Choroid plexus epithelial cell (primary cell): ENCODE measurements at regions not wholly inside any gene's neighbourhood (a gene's known extent, or its start where the extent isn't known, plus 50 kb on each side); places are given as distances from the start of the nearest gene placed in this dataset.

ENCODE experiments used
- DNase-seq: peaks from one replicate; pipeline ENCODE4 v3.0.0-alpha.2; 2010; ENCODE audit warnings: low read depth
- H3K4me3 ChIP-seq: 2 replicates; pipeline ENCODE4 v1.5.1; 2011; ENCODE audit warnings: low read depth, mild to moderate bottlenecking, control low read depth, low read length, moderate library complexity
- TF ChIP-seq, protein P1 (sequence below): conservative IDR thresholded peaks from 2 replicates; pipeline ENCODE4 v1.5.1; 2011; ENCODE audit warnings: low read depth, mild to moderate bottlenecking, control low read depth, inconsistent platforms, low read length, moderate library complexity

DNA sequence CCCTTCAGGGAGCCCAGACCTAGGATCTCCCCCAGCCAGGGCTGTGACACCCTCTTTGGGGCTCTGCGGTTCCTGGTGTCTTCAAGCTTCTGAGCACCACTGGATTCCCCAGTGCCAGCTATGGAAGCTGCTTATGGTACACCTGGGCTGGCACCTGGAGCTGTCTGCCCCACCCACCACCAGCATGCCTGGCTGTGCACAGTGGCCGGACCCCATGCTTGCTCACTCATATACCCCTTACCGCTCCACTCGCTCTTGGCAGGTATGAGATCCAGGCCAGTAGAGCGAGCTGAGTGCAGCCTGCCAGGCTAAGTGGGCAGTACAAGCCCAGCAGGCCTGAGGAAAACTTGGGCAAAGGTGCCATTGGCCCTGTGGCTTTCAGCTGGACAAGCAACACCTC, 114.0 kb downstream of the DACT1 start:
- TF ChIP-seq, protein P1, sequence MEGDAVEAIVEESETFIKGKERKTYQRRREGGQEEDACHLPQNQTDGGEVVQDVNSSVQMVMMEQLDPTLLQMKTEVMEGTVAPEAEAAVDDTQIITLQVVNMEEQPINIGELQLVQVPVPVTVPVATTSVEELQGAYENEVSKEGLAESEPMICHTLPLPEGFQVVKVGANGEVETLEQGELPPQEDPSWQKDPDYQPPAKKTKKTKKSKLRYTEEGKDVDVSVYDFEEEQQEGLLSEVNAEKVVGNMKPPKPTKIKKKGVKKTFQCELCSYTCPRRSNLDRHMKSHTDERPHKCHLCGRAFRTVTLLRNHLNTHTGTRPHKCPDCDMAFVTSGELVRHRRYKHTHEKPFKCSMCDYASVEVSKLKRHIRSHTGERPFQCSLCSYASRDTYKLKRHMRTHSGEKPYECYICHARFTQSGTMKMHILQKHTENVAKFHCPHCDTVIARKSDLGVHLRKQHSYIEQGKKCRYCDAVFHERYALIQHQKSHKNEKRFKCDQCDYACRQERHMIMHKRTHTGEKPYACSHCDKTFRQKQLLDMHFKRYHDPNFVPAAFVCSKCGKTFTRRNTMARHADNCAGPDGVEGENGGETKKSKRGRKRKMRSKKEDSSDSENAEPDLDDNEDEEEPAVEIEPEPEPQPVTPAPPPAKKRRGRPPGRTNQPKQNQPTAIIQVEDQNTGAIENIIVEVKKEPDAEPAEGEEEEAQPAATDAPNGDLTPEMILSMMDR: no peak
- no peak overlapping the region for H3K4me3 ChIP-seq
- DNase-seq: no peak

DNA sequence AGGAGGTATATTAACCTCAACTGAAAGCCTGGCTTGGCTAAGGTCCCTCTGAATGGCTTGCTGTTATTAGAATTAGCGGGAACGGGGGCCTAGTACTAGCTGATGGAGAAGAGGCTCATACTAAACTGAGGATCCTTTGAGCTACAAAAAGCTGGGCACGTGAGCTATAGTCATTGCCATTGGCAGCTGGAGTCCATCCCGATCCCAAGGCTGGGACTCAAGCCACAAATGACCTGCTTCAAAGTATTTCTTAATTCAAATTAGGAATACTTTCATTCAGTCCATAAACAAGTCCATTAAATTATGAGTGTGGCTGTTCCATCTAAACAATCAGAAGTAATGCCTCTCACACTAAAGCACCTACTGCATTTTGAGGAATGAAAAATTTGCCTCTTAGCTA, 114.5 kb downstream of the DACT1 start:
- no peak for DNase-seq
- TF ChIP-seq, protein P1: no peak
- H3K4me3 ChIP-seq: no peak overlapping the region

DNA sequence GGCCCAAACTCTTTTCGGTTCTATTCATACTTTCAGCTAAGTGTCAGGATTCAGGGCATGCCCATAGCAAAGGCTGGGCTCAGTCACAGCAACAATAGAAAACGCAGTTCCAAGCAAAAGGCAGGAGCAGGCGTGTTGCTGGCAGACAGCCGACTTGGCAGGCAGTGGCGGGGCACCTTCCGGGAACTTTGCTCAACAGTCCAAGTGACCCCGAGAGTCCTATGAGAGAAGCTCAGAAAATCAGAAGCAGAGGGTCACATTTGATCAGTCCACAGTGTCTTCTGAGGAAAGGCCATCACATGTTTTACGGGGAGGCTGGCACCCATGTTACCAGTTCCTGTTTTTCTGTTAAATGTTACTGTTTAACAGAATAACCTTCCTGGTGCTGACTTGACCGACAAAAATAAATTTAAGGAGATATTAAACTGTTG, 115.0 kb downstream of the DACT1 start:
- TF ChIP-seq, protein P1: no peak
- DNase-seq: no peak
- H3K4me3 ChIP-seq: no peak overlapping the region

DNA sequence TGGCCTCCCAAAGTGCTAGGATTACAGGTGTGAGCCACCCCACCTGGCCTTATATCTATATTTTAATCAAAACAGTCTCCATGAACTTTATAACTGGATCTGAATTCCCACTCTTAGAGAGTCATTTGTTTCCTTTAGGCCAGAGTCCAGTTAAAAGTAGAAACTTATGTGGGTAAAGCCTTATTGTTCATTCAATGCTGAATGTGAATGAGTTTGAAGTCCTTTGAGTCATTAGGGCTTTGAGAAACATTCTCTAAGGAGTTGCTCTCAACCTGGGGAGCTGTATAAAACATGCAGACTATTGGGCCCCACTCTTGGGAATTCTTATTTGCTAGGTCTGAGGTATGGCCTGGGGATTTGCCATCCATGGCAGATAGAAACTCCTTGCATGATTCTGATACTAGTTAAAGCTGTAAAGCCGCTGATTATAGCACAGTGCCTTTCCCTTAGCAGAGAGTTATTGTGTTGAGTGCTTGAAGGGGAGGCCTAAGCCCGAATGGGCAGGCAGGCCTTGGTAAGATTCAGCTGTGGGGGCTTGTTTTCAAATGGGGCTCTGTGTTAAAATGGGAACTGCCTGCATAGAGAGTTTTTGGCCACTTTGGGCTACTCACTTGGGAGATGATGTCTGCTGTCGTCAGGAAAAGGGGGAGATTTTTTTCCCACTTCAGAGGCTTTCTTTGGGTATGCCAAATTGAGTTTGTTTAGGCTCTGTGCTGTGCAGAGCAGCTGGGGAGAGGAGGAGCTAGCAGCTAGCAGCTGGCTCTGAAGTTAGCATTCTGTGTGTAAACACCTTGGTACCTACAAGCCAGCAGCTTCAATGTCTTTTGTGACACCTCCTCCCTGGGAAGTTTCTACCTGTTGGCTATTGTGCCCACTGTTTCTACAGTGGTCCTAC, 117.5 kb downstream of the DACT1 start:
- TF ChIP-seq, protein P1: no peak
- no peak overlapping the region for H3K4me3 ChIP-seq
- DNase-seq: no peak

DNA sequence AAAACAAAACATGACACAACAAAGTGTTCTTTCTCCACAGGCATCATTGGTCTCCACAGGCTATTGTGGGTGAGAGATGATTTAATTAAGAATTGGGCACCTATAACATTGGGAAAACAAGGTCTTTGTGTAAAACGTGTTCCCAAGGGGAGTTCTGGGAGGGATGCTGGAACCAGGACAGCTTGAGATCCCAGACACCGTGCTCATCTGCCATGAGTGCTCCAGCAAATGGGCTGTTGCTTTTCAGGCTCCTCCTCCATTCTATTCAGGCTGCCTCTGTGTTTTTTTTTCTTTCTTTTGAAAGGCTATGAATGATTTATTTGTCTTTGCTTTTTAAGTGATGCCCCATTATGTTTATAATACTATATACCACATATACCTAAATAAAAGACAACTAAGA, 122.4 kb downstream of the DACT1 start:
- TF ChIP-seq, protein P1: no peak
- DNase-seq: no peak

DNA sequence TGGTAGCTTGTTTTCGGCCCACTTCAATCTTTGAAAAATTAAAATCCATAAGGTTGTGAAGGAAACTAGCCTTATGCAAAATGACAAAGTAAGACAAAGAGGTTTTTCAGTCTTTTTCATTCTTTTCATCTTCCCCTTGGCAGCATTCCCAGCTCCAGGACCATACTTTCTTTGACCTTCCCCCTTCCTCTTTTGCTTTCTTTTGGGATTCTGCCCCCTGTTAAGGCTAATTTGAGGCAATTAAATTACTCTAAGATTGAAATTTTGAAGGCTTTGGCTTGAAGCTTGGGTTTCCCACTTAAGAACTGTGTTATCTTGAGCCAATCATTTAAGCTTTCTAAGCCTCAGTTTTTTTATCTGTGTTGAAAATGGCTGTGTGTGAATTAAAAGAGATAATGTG, 124.9 kb downstream of the DACT1 start:
- no peak overlapping the region for H3K4me3 ChIP-seq
- DNase-seq: no peak
- TF ChIP-seq, protein P1: no peak

More for the DNA sequence above, 122.4 kb downstream of the DACT1 start:
- no peak overlapping the region for H3K4me3 ChIP-seq

DNA sequence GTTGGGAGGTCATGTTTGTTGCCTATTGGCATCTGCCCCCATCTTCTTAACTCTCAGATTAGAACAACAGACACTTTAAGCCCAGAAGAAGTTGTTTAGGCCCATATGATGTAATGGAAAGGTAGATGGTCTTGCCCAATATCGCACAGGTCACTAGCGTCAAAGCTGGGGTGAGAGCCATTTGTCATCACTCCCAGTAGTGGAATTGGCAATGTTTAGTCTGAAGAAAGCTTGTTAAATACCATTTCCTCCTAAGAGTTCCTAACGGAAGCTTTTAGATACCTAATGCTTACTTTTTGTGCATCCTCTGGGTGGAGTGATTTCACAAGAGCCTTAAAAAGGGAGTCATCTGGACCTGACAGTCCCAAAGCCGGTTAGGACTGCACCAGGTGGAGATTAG, 125.4 kb downstream of the DACT1 start:
- TF ChIP-seq, protein P1: no peak
- H3K4me3 ChIP-seq: no peak overlapping the region
- no peak for DNase-seq
